ENCODE measurements at regions not wholly inside any gene's neighbourhood (a gene's known extent, or its start where the extent isn't known, plus 50 kb on each side); places are given as distances from the start of the nearest gene placed in this dataset.

GRCh38 chr5:141742144-141742543, 60.1 kb upstream of the ARAP3 start:
- TF ChIP-seq CTCF (IDR thresholded peaks at IDR 0.05) (no peak), POLR2A (IDR thresholded peaks at IDR 0.05) (no peak)
